Tibial nerve (tissue), 4 donors: ENCODE measurements at regions not wholly inside any gene's neighbourhood (a gene's known extent, or its start where the extent isn't known, plus 50 kb on each side); places are given as distances from the start of the nearest gene placed in this dataset.
"Not testable (repeated sequence)": the region's sequence is repeated elsewhere in the genome, so short reads cannot be mapped to it uniquely, and the experiment has no call there.

Experiments used
- DNase-seq, 2 donors: peaks; one replicate each; pipeline ENCODE4 v3.0.0-alpha.2; 2019; ENCODE audit warnings: low spot score in 2 of 2
- H3K27ac ChIP-seq, 4 donors: fragments of 200-600 bp; sonication (generic) in 3 of 4; one replicate each; pipeline ENCODE4 v1.5.1; 2017 to 2019; ENCODE audit warnings: mild to moderate bottlenecking in 1 of 4
- H3K27me3 ChIP-seq, 2 donors: fragments of 200-600 bp; sonication (generic) in 1 of 2; one replicate each; pipeline versions ENCODE4 v1.5.1 to v1.6.0; 2017 to 2019
- H3K36me3 ChIP-seq, 3 donors: fragments of 200-600 bp; sonication (generic); one replicate each; pipeline ENCODE4 v1.5.1; 2018 to 2019
- H3K4me1 ChIP-seq, 4 donors: fragments of 200-600 bp; sonication (generic) in 3 of 4; one replicate each; pipeline ENCODE4 v1.5.1; 2017 to 2019
- H3K4me3 ChIP-seq, 4 donors: fragments of 200-600 bp; sonication (generic) in 3 of 4; one replicate each; pipeline ENCODE4 v1.5.1; 2017 to 2019; ENCODE audit warnings: mild to moderate bottlenecking in 1 of 4, moderate library complexity in 1 of 4
- H3K9me3 ChIP-seq, 4 donors: fragments of 200-600 bp; sonication (generic) in 3 of 4; one replicate each; pipeline ENCODE4 v1.5.1; 2017 to 2019
- EP300 ChIP-seq, 2 donors: sonication (generic); formaldehyde crosslinking; IDR thresholded peaks; one replicate each; pipeline ENCODE4 v1.6.1; 2017; ENCODE audit warnings: antibody characterized with exemption in 2 of 2, mild to moderate bottlenecking in 1 of 2
- POLR2A ChIP-seq, 2 donors: fragments of 450-650 bp; IDR thresholded peaks; one replicate each; pipeline ENCODE4 v1.6.1; 2017; ENCODE audit warnings: antibody characterized with exemption in 2 of 2, mild to moderate bottlenecking in 2 of 2, moderate library complexity in 2 of 2
- WGBS, 2 donors: methylation state at CpG; one replicate each; pipeline ENCODE4 v1.1.5; 2018; 5-methylcytosine and 5-hydroxymethylcytosine counted together
- TF ChIP-seq, protein P1 (sequence below), 5 experiments: fragments of 200-600 bp in 3 of 5; fragments of 450-650 bp in 2 of 5; sonication (generic) in 3 of 5; IDR thresholded peaks; one replicate each; pipeline ENCODE4 v1.5.1; 2016 to 2019; ENCODE audit warnings: antibody characterized with exemption in 5 of 5, mild to moderate bottlenecking in 3 of 5, moderate library complexity in 2 of 5

DNA sequence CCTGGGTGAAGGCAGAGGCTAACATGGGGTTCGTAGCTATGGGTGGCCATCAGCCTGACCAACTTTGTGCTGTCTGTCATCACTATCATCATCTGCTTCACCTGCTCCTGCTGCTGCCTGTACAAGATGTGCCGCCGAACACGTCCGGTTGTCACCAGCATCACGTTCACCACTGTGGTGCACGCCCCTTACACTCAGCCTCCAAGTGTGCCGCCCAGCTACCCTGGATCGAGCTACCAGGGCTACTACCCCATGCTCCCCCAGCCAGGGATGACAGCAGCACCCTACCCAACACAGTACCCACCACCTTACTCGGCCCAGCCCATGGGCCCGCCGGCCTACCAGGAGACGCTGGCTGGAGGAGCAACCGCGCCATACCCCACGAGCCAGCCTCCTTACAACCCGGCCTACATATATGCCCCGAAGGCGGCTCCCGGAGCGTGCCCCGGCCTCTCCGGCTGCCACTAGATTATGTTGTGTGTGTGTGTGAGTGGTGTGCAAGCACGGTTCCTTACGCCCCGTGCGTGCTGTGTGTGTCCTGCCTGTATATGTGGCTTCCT, 213.4 kb upstream of the XIST start:
- Histone ChIP-seq H3K4me1 (no peaks in the 10 kb centered on the region), H3K36me3 (peaks cover 0 to 10% (median 0%) of the 10 kb centered on the region in 3 donors), H3K4me3 (no peak overlapping the region), H3K27me3 (no peaks in the 10 kb centered on the region), H3K27ac (no peak overlapping the region), H3K9me3 (peaks cover 0 to 17% (median 3%) of the 10 kb centered on the region in 4 donors)
- no peak for DNase-seq
- WGBS, 2 donors, result 95 to 97% methylated on average over 6 to 27 of the region's 27 CpGs
- TF ChIP-seq, protein P1, sequence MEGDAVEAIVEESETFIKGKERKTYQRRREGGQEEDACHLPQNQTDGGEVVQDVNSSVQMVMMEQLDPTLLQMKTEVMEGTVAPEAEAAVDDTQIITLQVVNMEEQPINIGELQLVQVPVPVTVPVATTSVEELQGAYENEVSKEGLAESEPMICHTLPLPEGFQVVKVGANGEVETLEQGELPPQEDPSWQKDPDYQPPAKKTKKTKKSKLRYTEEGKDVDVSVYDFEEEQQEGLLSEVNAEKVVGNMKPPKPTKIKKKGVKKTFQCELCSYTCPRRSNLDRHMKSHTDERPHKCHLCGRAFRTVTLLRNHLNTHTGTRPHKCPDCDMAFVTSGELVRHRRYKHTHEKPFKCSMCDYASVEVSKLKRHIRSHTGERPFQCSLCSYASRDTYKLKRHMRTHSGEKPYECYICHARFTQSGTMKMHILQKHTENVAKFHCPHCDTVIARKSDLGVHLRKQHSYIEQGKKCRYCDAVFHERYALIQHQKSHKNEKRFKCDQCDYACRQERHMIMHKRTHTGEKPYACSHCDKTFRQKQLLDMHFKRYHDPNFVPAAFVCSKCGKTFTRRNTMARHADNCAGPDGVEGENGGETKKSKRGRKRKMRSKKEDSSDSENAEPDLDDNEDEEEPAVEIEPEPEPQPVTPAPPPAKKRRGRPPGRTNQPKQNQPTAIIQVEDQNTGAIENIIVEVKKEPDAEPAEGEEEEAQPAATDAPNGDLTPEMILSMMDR (IDR thresholded peaks at IDR 0.05), result no peak

DNA sequence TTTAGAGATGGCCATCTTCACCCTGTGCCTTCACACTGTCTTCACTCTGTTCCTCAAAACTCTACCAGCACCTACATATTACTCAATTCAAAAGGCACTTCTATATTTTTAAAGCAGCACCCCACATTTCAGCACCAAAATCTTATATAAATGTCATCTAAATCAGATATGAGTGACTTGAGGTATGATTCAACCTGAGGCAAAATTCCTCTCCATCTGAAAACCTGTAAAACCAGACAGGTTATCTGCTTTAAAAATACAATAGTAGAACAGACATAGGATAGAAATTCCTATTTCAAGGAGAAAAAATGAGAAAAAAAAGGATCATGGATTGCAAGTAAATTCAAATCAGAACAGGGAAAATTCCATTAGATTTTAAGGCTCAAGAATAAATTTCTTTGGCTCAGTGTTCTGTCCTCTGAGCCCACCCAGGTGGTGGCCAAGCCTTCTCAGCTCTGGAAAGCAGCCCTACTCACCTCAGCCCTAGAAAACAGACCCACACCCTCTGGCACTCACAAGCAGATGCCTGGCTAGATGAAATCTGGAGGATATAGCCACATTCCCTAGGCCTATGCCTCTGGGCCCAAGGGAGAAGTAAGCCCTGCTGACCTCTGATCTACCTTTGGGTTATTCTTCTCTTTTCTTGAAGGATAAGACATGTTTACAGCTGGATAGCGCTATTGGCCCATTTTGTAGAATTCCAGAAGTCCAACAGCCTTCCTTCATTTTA, 211.1 kb upstream of the XIST start:
- no peak for DNase-seq
- Histone ChIP-seq H3K27ac (no peak overlapping the region), H3K36me3 (no peaks in the 10 kb centered on the region), H3K4me1 (no peaks in the 10 kb centered on the region), H3K9me3 (peaks cover 0 to 4% (median under 1%) of the 10 kb centered on the region in 4 donors), H3K27me3 (no peaks in the 10 kb centered on the region), H3K4me3 (no peak overlapping the region)
- TF ChIP-seq POLR2A (IDR thresholded peaks at IDR 0.05) (no peak), EP300 (IDR thresholded peaks at IDR 0.05) (no peak)
- TF ChIP-seq, protein P1 (IDR thresholded peaks at IDR 0.05), result no peak
- WGBS, 2 donors, result 82% methylated on average over 1 of the region's 1 CpG

DNA sequence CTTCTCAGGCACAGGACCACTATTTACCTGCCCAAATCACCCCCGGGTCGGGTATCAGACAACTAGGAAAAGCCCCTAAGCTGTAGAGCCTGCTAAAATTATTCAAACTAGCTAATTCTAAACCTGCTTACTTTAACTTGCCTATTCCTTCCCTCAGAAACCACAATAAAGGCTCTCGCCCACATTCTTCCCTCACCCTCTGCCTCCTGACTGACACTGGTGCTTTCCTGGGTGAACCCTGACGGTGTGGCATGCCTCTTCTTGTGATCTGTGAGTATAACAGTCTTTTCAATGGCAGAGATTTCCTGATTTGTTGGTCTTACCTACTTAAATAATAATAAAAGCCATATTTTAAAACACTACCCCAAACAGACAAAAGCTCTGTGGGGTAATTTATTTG, 209.4 kb upstream of the XIST start:
- no peak overlapping the region for H3K27ac ChIP-seq
- H3K9me3 ChIP-seq, result no peaks in the 10 kb centered on the region
- H3K36me3 ChIP-seq, result no peaks in the 10 kb centered on the region
- H3K4me3 ChIP-seq, result no peak overlapping the region
- H3K4me1 ChIP-seq, result no peaks in the 10 kb centered on the region
- H3K27me3 ChIP-seq, result no peaks in the 10 kb centered on the region
- DNase-seq, result no peak
- WGBS, 2 donors, result 76 to 81% methylated on average over 4 of the region's 4 CpGs
- TF ChIP-seq, protein P1 (IDR thresholded peaks at IDR 0.05), result no peak
- TF ChIP-seq EP300 (IDR thresholded peaks at IDR 0.05), result no peak
- no peak for TF ChIP-seq POLR2A (IDR thresholded peaks at IDR 0.05)

DNA sequence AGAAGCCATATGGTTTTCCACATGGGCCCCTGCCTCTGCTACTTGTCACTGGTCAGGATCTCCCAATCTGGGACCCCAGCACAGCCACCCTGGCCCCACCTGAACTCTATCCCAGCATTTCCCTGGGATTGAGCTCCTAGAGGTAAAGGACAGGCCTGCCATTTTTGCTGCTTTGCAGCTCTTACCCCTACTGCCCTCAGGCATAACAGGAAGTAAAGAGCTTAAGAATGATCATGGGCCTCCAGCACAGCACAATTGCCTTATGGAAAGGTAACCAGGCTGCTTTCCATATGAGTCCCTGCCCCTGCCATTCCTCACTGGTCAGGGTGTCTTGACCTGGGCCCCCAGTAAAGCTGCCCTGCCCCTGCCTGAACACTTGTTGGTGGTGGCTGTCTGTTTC, 196.6 kb upstream of the XIST start:
- peaks cover 0 to 7% (median 0%) of the 10 kb centered on the region in 3 donors for H3K36me3 ChIP-seq
- DNase-seq, result no peak
- H3K9me3 ChIP-seq, result peaks cover 0 to 32% (median 7%) of the 10 kb centered on the region in 4 donors
- H3K4me3 ChIP-seq, result no peak overlapping the region
- H3K27me3 ChIP-seq, result no peaks in the 10 kb centered on the region
- no peaks in the 10 kb centered on the region for H3K4me1 ChIP-seq
- TF ChIP-seq, protein P1 (IDR thresholded peaks at IDR 0.05), result no peak
- TF ChIP-seq POLR2A (IDR thresholded peaks at IDR 0.05) (no peak), EP300 (IDR thresholded peaks at IDR 0.05) (no peak)
- no peak overlapping the region for H3K27ac ChIP-seq

DNA sequence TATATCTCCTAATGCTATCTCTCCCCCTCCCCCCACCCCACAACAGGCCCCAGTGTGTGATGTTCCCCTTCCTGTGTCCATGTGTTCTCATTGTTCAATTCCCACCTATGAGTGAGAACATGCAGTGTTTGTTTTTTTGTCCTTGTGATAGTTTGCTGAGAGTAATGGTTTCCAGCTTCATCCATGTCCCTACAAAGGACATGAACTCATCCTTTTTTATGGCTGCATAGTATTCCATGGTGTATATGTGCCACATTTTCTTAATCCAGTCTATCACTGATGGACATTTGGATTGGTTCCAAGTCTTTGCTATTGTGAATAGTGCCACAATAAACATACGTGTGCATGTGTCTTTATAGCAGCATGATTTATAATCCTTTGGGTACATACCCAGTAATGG, 181.6 kb upstream of the XIST start:
- not testable (repeated sequence) for DNase-seq, H3K27me3 ChIP-seq, H3K4me1 ChIP-seq, H3K27ac ChIP-seq, H3K4me3 ChIP-seq, H3K36me3 ChIP-seq
- no CpG with 5 or more reads among the region's 1 CpG for WGBS, 2 donors
- H3K9me3 ChIP-seq, result peaks cover 0 to 29% (median 9%) of the 10 kb centered on the region in 4 donors

DNA sequence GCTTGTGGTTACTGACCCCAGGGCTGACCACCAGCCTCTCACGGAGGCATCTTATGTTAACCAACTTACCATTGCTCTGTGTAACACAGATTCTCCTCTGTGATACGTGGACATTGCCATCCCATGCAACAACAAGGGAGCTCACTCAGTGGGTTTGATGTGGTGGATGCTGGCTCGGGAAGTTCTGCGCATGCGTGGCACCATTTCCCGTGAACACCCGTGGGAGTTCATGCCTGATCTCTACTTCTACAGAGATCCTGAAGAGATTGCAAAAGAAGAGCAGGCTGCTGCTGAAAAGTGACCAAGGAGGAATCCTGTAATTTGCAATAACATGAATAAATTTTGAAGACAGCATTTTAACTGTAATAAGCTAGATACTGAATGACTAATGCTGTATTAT, 179.0 kb upstream of the XIST start:
- H3K27ac ChIP-seq, H3K27me3 ChIP-seq, H3K4me3 ChIP-seq, H3K4me1 ChIP-seq, DNase-seq, H3K36me3 ChIP-seq: not testable (repeated sequence)
- peaks cover 0 to 20% (median 4%) of the 10 kb centered on the region in 4 donors for H3K9me3 ChIP-seq
- WGBS, 2 donors, result 89 to 97% methylated on average over 7 of the region's 7 CpGs

DNA sequence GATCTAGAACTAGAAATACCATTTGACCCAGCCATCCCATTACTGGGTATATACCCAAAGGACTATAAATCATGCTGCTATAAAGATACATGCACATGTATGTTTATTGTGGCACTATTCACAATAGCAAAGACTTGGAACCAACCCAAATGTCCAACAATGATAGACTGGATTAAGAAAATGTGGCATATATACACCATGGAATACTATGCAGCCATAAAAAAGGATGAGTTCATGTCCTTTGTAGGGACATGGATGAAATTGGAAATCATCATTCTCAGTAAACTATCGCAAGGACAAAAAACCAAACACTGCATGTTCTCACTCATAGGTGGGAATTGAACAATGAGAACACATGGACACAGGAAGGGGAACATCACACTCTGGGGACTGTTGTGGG, 178.3 kb upstream of the XIST start:
- not testable (repeated sequence) for H3K4me1 ChIP-seq, H3K36me3 ChIP-seq, DNase-seq, H3K27ac ChIP-seq, H3K4me3 ChIP-seq, H3K27me3 ChIP-seq
- no CpG with 5 or more reads among the region's 1 CpG for WGBS, 2 donors
- peaks cover 0 to 15% (median 4%) of the 10 kb centered on the region in 4 donors for H3K9me3 ChIP-seq

DNA sequence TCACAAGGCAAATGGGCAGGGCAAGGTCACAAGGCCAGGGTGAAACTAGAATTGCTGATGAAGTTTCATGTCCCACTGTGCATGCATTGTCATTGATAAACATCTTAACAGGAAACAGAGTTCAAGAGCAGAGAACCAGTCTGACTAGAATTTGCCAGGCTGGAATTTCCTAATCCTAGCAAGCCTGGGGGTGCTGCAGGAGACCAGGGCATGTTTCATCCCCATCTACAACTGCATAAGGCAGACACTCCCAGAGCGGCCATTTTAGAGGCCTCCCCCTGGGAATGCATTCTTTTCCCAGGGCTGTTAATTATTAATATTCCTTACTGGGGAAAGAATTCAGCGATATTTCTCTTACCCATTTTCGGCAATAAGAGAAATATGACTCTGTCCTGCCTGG, 172.6 kb upstream of the XIST start:
- not testable (repeated sequence) for H3K4me1 ChIP-seq, H3K36me3 ChIP-seq, H3K9me3 ChIP-seq, DNase-seq, H3K27ac ChIP-seq, H3K27me3 ChIP-seq, H3K4me3 ChIP-seq
- WGBS, 2 donors, result 99 to 100% methylated on average over 3 of the region's 3 CpGs
